ENCODE measurements at regions not wholly inside any gene's neighbourhood (a gene's known extent, or its start where the extent isn't known, plus 50 kb on each side); places are given as distances from the start of the nearest gene placed in this dataset.

DNA sequence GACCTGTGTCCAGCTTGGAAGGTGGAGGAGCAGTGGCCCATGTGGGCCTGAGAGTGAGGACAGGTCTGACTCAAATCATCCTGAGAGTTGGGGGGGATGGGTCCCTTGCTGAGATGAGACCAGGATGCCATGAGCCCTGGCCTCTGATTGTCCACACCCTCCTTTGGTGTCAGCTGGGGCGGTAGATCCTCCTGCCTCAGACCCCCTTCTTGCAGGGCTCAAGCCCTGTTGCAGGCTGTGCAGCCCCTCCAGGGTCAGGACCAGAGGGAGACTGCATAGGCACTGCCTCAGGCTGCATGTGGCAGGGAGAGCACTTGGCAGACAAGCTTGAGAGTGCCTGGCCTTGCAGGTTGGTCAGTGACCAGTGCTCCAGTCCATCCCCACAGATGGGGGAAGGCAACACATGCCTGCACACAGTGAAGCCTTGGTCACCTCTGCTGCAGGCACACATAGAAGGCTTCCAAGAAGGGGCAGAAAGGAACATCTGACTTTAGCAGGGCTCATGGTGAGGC lies 82.2 kb upstream of the ACTRT2 start:
- Histone ChIP-seq H3K56ac (replicated peaks; ENCODE audit: insufficient read length, low read depth, low read length) (no peak overlapping the region), H3K27ac (ENCODE audit: low read depth, low read length) (no peak overlapping the region), H3K36me3 (ENCODE audit: control insufficient read depth in 2 of 4, insufficient read depth in 4 of 4, low read length in 3 of 4) (no peaks in the 10 kb centered on the region; a peak in 1 of 8 replicates), H3K79me2 (ENCODE audit: control insufficient read depth in 1 of 2, insufficient read depth in 2 of 2, low read length in 2 of 2) (no peaks in the 10 kb centered on the region), H3K27me3 (replicated peaks in 1 of 4; ENCODE audit: control insufficient read depth in 3 of 4, extremely low read depth in 1 of 4, insufficient read depth in 3 of 4, low read length in 3 of 4) (no peaks in the 10 kb centered on the region), H3K79me1 (ENCODE audit: low read depth, low read length) (no peaks in the 10 kb centered on the region), H3K14ac (ENCODE audit: insufficient read length) (no peak overlapping the region), H3K4ac (replicated peaks; ENCODE audit: insufficient read length, low read depth, low read length) (no peak overlapping the region), H2BK15ac (ENCODE audit: low read length) (no peak overlapping the region), H3K4me1 (replicated peaks in 1 of 4; ENCODE audit: control insufficient read depth in 3 of 4, insufficient read depth in 4 of 4, low read length in 3 of 4) (no peaks in the 10 kb centered on the region), H4K91ac (replicated peaks; ENCODE audit: insufficient read length, low read length) (no peak overlapping the region), H3K23ac (ENCODE audit: insufficient read length) (no peak overlapping the region), H3K9ac (replicated peaks in 1 of 4; ENCODE audit: extremely low read depth in 1 of 4, low read depth in 3 of 4, low read length in 3 of 4) (no peak overlapping the region), H2AK5ac (ENCODE audit: low read depth, low read length) (no peak overlapping the region), H4K20me1 (replicated peaks in 1 of 2; ENCODE audit: control insufficient read depth in 1 of 2, insufficient read depth in 2 of 2, low read length in 2 of 2) (no peaks in the 10 kb centered on the region), H4K5ac (ENCODE audit: insufficient read length, low read depth, low read length) (no peak overlapping the region), H3K9me3 (ENCODE audit: insufficient read depth in 2 of 2, low read depth in 1 of 2, low read length in 1 of 2) (peaks cover 91 to 98% of the 10 kb centered on the region in 2 experiments), H2AFZ (ENCODE audit: low read length) (no peak overlapping the region), H3K23me2 (ENCODE audit: low read depth, low read length) (no peaks in the 10 kb centered on the region), H3K4me2 (ENCODE audit: insufficient read depth in 1 of 2, low read depth in 2 of 2, low read length in 2 of 2) (no peak overlapping the region), H3K18ac (ENCODE audit: extremely low read depth, low read length) (no peak overlapping the region), H3K4me3 (ENCODE audit: extremely low read depth in 1 of 4, insufficient read depth in 2 of 4, low read depth in 3 of 4, low read length in 4 of 4) (no peak overlapping the region), H4K8ac (ENCODE audit: extremely low read depth, insufficient read depth, low read length) (no peak overlapping the region), H2BK12ac (ENCODE audit: low read depth, low read length) (no peak overlapping the region), H2BK120ac (replicated peaks; ENCODE audit: low read depth, low read length) (no peak overlapping the region), H2BK5ac (ENCODE audit: low read depth, low read length) (no peak overlapping the region), H2BK20ac (ENCODE audit: low read length) (no peak overlapping the region)
- 50% methylated on average over 1 of the region's 1 CpG; no CpG with 5 or more reads in 1 of the 2 experiments for WGBS, 2 experiments (ENCODE audit: extremely low coverage in 1 of 2, insufficient coverage in 1 of 2, insufficient read length in 1 of 2, insufficient replicate concordance in 2 of 2, low coverage in 1 of 2, low lambda C conversion rate in 2 of 2, missing lambda C conversion rate in 1 of 2)
- FAIRE-seq (no peak), DNase-seq (ENCODE audit: low read depth in 1 of 2, low spot score in 2 of 2) (no peak)
- CTCF ChIA-PET (ENCODE audit: partially characterized antibody): interaction anchor here (0.7 kb wide), 1 partner anchor 11 kb away, joined by 3 read pairs; no protein-coding TSS in a partner anchor
- POLR2A ChIA-PET (ENCODE audit: partially characterized antibody): no interaction called here
- TF ChIP-seq EGR1 (IDR thresholded peaks at IDR 0.05; ENCODE audit: borderline replicate concordance, low read depth, low read length) (no peak), SP1 (IDR thresholded peaks at IDR 0.05; ENCODE audit: low read depth, low read length) (no peak), BACH1 (IDR thresholded peaks at IDR 0.05; ENCODE audit: low read length) (no peak), SAP30 (IDR thresholded peaks at IDR 0.05; ENCODE audit: insufficient read depth, insufficient replicate concordance, low read length) (no peak), POLR2A (IDR thresholded peaks at IDR 0.05; ENCODE audit: control extremely low read depth in 1 of 2, low read depth in 2 of 2, low read length in 2 of 2) (no peak), PHF8 (conservative IDR thresholded peaks at IDR 0.05; ENCODE audit: low read depth, low read length) (no peak), POLR2AphosphoS5 (IDR thresholded peaks at IDR 0.05; ENCODE audit: low read depth, low read length) (no peak), CBX5 (IDR thresholded peaks at IDR 0.05; ENCODE audit: low read depth, low read length) (no peak), SP2 (IDR thresholded peaks at IDR 0.05; ENCODE audit: low read length) (no peak), MAFK (IDR thresholded peaks at IDR 0.05; ENCODE audit: low read depth, low read length) (no peak), CEBPB (IDR thresholded peaks at IDR 0.05; ENCODE audit: low read depth, low read length) (no peak), SUZ12 (IDR thresholded peaks at IDR 0.05; ENCODE audit: low read length) (no peak), NANOG (IDR thresholded peaks at IDR 0.05; ENCODE audit: insufficient read depth, low read depth, low read length, poor library complexity, severe bottlenecking) (no peak)
- TF ChIP-seq, protein P1, sequence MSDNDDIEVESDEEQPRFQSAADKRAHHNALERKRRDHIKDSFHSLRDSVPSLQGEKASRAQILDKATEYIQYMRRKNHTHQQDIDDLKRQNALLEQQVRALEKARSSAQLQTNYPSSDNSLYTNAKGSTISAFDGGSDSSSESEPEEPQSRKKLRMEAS (IDR thresholded peaks at IDR 0.05): no peak
- TF ChIP-seq, protein P2, sequence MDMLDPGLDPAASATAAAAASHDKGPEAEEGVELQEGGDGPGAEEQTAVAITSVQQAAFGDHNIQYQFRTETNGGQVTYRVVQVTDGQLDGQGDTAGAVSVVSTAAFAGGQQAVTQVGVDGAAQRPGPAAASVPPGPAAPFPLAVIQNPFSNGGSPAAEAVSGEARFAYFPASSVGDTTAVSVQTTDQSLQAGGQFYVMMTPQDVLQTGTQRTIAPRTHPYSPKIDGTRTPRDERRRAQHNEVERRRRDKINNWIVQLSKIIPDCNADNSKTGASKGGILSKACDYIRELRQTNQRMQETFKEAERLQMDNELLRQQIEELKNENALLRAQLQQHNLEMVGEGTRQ (IDR thresholded peaks at IDR 0.05; ENCODE audit: low read length): no peak
